ENCODE measurements at regions not wholly inside any gene's neighbourhood (a gene's known extent, or its start where the extent isn't known, plus 50 kb on each side); places are given as distances from the start of the nearest gene placed in this dataset.

- no peak for DNase-seq (ENCODE audit: low spot score)
Observed at GRCh38 chr15:27619204-27619603, 479.9 kb downstream of the OCA2 start.

GRCh38 chr15:27617013-27617412, 482.1 kb downstream of the OCA2 start:
- DNase-seq (ENCODE audit: low spot score): no peak

GRCh38 chr15:27608248-27608647, 490.9 kb downstream of the OCA2 start:
- no peak for DNase-seq (ENCODE audit: low spot score)

GRCh38 chr15:27601239-27601960, 497.7 kb downstream of the OCA2 start:
- no peak for DNase-seq (ENCODE audit: low spot score)

GRCh38 chr15:27599034-27599433, 500.1 kb downstream of the OCA2 start:
- no peak for DNase-seq (ENCODE audit: low spot score)

- no peak for DNase-seq (ENCODE audit: low spot score)
Observed at GRCh38 chr15:27598251-27599009, 500.7 kb downstream of the OCA2 start.

GRCh38 chr15:27595211-27595610, 503.9 kb downstream of the OCA2 start:
- DNase-seq (ENCODE audit: low spot score): no peak

GRCh38 chr15:27592036-27592760, 506.9 kb downstream of the OCA2 start:
- no peak for DNase-seq (ENCODE audit: low spot score)
